ENCODE measurements at regions not wholly inside any gene's neighbourhood (a gene's known extent, or its start where the extent isn't known, plus 50 kb on each side); places are given as distances from the start of the nearest gene placed in this dataset.

GRCh38 chr9:107870221-107870620, 380.7 kb upstream of the KLF4 start:
- CTCF ChIA-PET: no interaction called here
- no peak for DNase-seq
- no peaks in the 10 kb centered on the region for H3K9me3 Mint-ChIP-seq
- no peak overlapping the region for H3K4me3 Mint-ChIP-seq
- no peak for TF ChIP-seq CTCF (IDR thresholded peaks at IDR 0.05)
- ATAC-seq (ENCODE audit: low read depth): no peak
- no peaks in the 10 kb centered on the region for H3K36me3 Mint-ChIP-seq (ENCODE audit: low read depth)
- H3K4me1 Mint-ChIP-seq: peaks cover 86% of the 10 kb centered on the region
- POLR2A ChIA-PET: interaction anchor here (0.5 kb wide), 1 partner anchor 407 kb away, joined by 6 read pairs; no protein-coding TSS in a partner anchor
- intact Hi-C loops (cut with micrococcal nuclease): loop anchor here (5.0 to 10.0 kb wide), 2 partner anchors 588 to 1545 kb away; partner anchors contain the start of gene RAD23B
- peak overlapping the region; percentile 8 for H3K27ac Mint-ChIP-seq
- H3K27me3 Mint-ChIP-seq: no peaks in the 10 kb centered on the region

- ATAC-seq (ENCODE audit: low read depth) (no peak), DNase-seq (no peak)
- no peaks in the 10 kb centered on the region for H3K9me3 Mint-ChIP-seq
- TF ChIP-seq CTCF (IDR thresholded peaks at IDR 0.05): no peak
- intact Hi-C loops (cut with micrococcal nuclease): no loop called here
- ChIA-PET CTCF (no interaction called here), POLR2A (no interaction called here)
- H3K4me1 Mint-ChIP-seq: peaks cover 78% of the 10 kb centered on the region
- H3K27ac Mint-ChIP-seq: peak overlapping the region; percentile 90
- no peaks in the 10 kb centered on the region for H3K27me3 Mint-ChIP-seq
- H3K36me3 Mint-ChIP-seq (ENCODE audit: low read depth): no peaks in the 10 kb centered on the region
- H3K4me3 Mint-ChIP-seq: no peak overlapping the region
Observed at GRCh38 chr9:107869111-107869510, 379.5 kb upstream of the KLF4 start.

- H3K9me3 Mint-ChIP-seq: no peaks in the 10 kb centered on the region
- H3K27ac Mint-ChIP-seq: peak overlapping the region; percentile 90
- TF ChIP-seq CTCF (IDR thresholded peaks at IDR 0.05): no peak
- no peak for DNase-seq
- no peaks in the 10 kb centered on the region for H3K36me3 Mint-ChIP-seq (ENCODE audit: low read depth)
- ChIA-PET CTCF (no interaction called here), POLR2A (no interaction called here)
- H3K4me3 Mint-ChIP-seq: peak overlapping the region; percentile 39
- ATAC-seq (ENCODE audit: low read depth): peak; percentile 71
- no peaks in the 10 kb centered on the region for H3K27me3 Mint-ChIP-seq
- H3K4me1 Mint-ChIP-seq: peaks cover 69% of the 10 kb centered on the region
- intact Hi-C loops (cut with micrococcal nuclease): loop anchor here (1.0 kb wide), 1 partner anchor 8 kb away; no protein-coding TSS in a partner anchor
Observed at GRCh38 chr9:107868186-107868585, 378.6 kb upstream of the KLF4 start.

- Mint-ChIP-seq H3K27ac (peak overlapping the region; percentile 90), H3K27me3 (no peaks in the 10 kb centered on the region), H3K4me3 (peak overlapping the region; percentile 39), H3K36me3 (ENCODE audit: low read depth) (no peaks in the 10 kb centered on the region), H3K9me3 (no peaks in the 10 kb centered on the region), H3K4me1 (peaks cover 64% of the 10 kb centered on the region)
- POLR2A ChIA-PET: no interaction called here
- DNase-seq (no peak), ATAC-seq (ENCODE audit: low read depth) (no peak)
- CTCF ChIA-PET: no interaction called here
- intact Hi-C loops (cut with micrococcal nuclease): loop anchor here (1.0 kb wide), 2 partner anchors 9 to 25 kb away; no protein-coding TSS in a partner anchor
- no peak for TF ChIP-seq CTCF (IDR thresholded peaks at IDR 0.05)
Observed at GRCh38 chr9:107867738-107868137, 378.2 kb upstream of the KLF4 start.

GRCh38 chr9:107866711-107867311, 377.2 kb upstream of the KLF4 start:
- DNase-seq: no peak
- peaks cover 55% of the 10 kb centered on the region for H3K4me1 Mint-ChIP-seq
- ChIA-PET POLR2A (no interaction called here), CTCF (no interaction called here)
- TF ChIP-seq CTCF (IDR thresholded peaks at IDR 0.05): no peak
- no peaks in the 10 kb centered on the region for H3K36me3 Mint-ChIP-seq (ENCODE audit: low read depth)
- no peak for ATAC-seq (ENCODE audit: low read depth)
- H3K9me3 Mint-ChIP-seq: no peaks in the 10 kb centered on the region
- peak overlapping the region; percentile 51 for H3K27ac Mint-ChIP-seq
- H3K27me3 Mint-ChIP-seq: no peaks in the 10 kb centered on the region
- peak overlapping the region; percentile 36 for H3K4me3 Mint-ChIP-seq
- intact Hi-C loops (cut with micrococcal nuclease): loop anchor here (1.0 kb wide), 1 partner anchor 25 kb away; no protein-coding TSS in a partner anchor
